Activated T-helper 1 cell treated with anti-CD3 and anti-CD28 coated beads, Interleukin-12 subunit alpha, Interleukin-12 subunit beta, Interleukin-2, Interleukin-4 antibody, amounts not matched to agents 30 ng/mL and 10 ng/mL and 1 ng/mL, durations not matched to agents 14 hours and 24 hours and 36 hours (primary cell): ENCODE measurements at regions not wholly inside any gene's neighbourhood (a gene's known extent, or its start where the extent isn't known, plus 50 kb on each side); places are given as distances from the start of the nearest gene placed in this dataset.

Source experiments
- DNase-seq: peaks from one replicate; pipeline ENCODE4 v3.0.0; 2021; ENCODE audit warnings: low spot score
- H3K27ac Mint-ChIP-seq: one replicate; pipeline ENCODE4 v1.8.0; 2021; ENCODE audit warnings: mild to moderate bottlenecking, mixed read lengths
- H3K27me3 Mint-ChIP-seq: one replicate; pipeline ENCODE4 v1.8.0; 2022; ENCODE audit warnings: mild to moderate bottlenecking, moderate library complexity, mixed read lengths; ENCODE audit not compliant: insufficient read depth
- H3K36me3 Mint-ChIP-seq: one replicate; pipeline ENCODE4 v1.8.0; 2021; ENCODE audit warnings: low read depth, mixed read lengths
- H3K4me1 Mint-ChIP-seq: one replicate; pipeline ENCODE4 v1.8.0; 2021; ENCODE audit warnings: low read depth, mixed read lengths
- H3K4me3 Mint-ChIP-seq: one replicate; pipeline ENCODE4 v1.8.0; 2021; ENCODE audit warnings: mild to moderate bottlenecking, moderate library complexity, mixed read lengths
- H3K9me3 Mint-ChIP-seq: one replicate; pipeline ENCODE4 v1.8.0; 2021; ENCODE audit warnings: mixed read lengths
- intact Hi-C: fragments of 100-400 bp; cut with micrococcal nuclease; formaldehyde crosslinking; loops from one replicate; pipeline ENCODE4 v1.15.1; 2024

DNA sequence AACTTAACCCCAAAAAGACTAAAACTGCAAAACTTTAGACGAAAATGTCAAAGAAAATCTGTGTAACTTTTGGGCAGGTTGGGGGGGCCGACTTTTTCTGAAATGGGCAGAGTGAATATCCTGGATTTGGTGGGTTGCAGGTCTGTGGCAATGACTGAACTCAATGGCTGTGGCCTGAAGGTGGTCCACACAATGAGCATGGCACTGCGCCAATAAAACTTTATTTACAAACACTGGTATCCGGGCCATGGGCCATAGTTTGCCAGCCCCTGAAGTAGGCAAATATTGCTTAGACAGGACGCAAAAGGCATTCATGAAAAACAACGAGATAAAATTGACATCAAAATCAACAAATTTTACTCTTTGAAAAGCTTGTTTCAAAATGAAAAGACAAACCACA, 66.2 kb downstream of the RTP5 start:
- peaks cover 2% of the 10 kb centered on the region for H3K27me3 Mint-ChIP-seq
- H3K36me3 Mint-ChIP-seq = no peaks in the 10 kb centered on the region
- no peak overlapping the region for H3K27ac Mint-ChIP-seq
- no peak overlapping the region for H3K4me3 Mint-ChIP-seq
- no peak for DNase-seq
- H3K4me1 Mint-ChIP-seq = peaks cover 5% of the 10 kb centered on the region
- no peaks in the 10 kb centered on the region for H3K9me3 Mint-ChIP-seq
- intact Hi-C loops = no loop called here

DNA sequence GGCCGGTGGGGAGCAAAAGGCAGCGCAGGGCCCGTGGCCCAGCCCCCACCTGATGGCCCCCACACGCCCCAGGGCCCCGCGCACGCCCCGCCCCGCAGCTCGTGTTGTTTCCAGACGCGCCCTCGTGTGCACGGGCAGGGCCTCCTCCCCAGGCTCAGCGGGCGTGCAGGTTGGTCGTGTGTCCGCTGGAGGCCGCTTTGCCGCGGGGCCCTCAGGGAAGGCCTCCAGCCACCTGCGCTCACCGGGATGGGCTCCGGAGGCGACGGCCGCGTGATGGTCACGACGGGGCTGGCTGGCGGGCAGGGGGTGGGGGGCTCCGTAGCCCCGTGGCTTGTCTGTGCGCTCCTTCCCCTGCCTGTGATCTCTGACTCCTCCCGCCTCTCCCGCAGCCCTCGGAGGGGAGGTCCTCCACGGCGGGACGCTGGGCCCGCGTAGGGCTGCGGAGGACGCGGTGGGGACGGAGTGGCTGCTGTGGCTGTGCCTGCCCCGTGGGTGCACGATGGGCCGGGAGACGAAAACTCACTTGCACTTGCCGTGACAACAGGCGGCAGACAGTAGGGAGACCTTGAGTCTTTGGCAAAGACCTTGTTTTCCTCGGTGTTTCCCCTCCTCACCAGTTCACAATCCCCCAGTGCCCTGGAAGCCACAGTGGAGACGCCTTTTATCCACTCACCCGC, 67.1 kb downstream of the RTP5 start:
- Mint-ChIP-seq H3K4me1 (peaks cover 5% of the 10 kb centered on the region), H3K27me3 (peaks cover 2% of the 10 kb centered on the region), H3K27ac (no peak overlapping the region), H3K36me3 (no peaks in the 10 kb centered on the region), H3K9me3 (no peaks in the 10 kb centered on the region), H3K4me3 (no peak overlapping the region)
- no peak for DNase-seq
- intact Hi-C loops = no loop called here

DNA sequence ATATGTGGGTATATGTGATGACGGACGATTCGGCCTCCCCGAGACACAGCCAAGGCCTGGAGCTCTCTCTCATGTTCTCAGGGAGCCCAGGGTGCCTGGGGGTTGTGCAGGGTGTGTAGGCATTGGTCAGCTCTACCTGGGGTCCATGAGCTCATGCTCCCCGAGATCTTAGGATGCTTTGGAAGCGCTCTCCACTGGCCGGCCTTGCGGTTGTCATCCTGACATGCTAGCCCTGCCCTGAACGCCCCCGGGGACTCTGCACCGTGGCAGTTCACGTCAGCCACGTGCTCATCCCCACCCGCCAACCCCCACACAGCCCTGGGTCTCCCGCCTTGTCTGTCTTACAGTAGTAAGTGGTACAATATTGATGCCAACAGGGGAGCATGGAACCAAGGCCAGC, 67.8 kb downstream of the RTP5 start:
- intact Hi-C loops = no loop called here
- Mint-ChIP-seq H3K9me3 (no peaks in the 10 kb centered on the region), H3K36me3 (no peaks in the 10 kb centered on the region)

DNA sequence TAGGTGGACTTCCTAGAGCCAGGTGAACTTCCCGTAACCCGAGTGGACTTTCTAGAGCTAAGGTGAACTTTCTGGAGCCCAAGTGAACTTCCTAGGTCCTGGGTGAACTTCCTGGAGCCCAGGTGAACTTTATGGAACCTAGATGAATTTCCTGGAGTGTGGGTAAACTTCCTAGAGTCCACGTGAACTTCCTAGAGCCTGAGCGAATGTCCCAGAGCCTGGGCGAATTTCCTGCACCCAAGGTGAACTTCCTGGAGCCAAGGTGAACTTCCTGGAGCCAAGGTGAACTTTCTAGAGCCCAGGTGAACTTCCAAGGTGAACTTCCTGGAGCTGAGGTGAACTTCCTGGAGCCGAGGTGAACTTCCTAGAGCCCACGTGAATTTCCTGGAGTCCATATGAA, 70.0 kb downstream of the RTP5 start:
- H3K27me3 Mint-ChIP-seq = peaks cover 2% of the 10 kb centered on the region
- intact Hi-C loops = no loop called here
- no peak overlapping the region for H3K27ac Mint-ChIP-seq
- no peaks in the 10 kb centered on the region for H3K36me3 Mint-ChIP-seq
- no peak overlapping the region for H3K4me3 Mint-ChIP-seq
- DNase-seq = no peak
- no peaks in the 10 kb centered on the region for H3K4me1 Mint-ChIP-seq
- H3K9me3 Mint-ChIP-seq = no peaks in the 10 kb centered on the region

More for the DNA sequence above, 67.8 kb downstream of the RTP5 start:
- Mint-ChIP-seq H3K27me3 (peaks cover 2% of the 10 kb centered on the region), H3K27ac (no peak overlapping the region), H3K4me3 (no peak overlapping the region), H3K4me1 (peaks cover 5% of the 10 kb centered on the region)
- DNase-seq = no peak

DNA sequence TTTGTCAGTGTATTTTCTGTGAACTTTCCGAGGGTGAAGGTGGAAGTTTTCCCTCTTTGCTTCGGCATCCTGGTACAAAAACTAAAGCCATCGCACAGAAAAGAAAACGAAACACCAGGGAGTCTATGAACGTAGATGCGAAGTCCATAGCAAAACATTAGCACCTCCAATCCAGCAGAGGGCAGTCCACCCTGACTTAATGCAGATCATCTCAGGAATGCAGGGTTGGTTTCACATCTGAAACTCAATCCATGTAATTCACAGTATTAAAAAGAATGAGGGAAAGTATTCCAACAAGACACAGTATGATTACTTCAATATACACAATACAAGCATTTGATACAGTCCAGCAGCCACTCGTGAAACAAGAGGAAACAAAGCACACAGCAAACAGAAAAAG, 70.8 kb downstream of the RTP5 start:
- intact Hi-C loops = no loop called here
- DNase-seq = no peak
- no peak overlapping the region for H3K27ac Mint-ChIP-seq
- H3K36me3 Mint-ChIP-seq = no peaks in the 10 kb centered on the region
- H3K9me3 Mint-ChIP-seq = no peaks in the 10 kb centered on the region
- peaks cover 2% of the 10 kb centered on the region for H3K27me3 Mint-ChIP-seq
- no peaks in the 10 kb centered on the region for H3K4me1 Mint-ChIP-seq
- H3K4me3 Mint-ChIP-seq = no peak overlapping the region

DNA sequence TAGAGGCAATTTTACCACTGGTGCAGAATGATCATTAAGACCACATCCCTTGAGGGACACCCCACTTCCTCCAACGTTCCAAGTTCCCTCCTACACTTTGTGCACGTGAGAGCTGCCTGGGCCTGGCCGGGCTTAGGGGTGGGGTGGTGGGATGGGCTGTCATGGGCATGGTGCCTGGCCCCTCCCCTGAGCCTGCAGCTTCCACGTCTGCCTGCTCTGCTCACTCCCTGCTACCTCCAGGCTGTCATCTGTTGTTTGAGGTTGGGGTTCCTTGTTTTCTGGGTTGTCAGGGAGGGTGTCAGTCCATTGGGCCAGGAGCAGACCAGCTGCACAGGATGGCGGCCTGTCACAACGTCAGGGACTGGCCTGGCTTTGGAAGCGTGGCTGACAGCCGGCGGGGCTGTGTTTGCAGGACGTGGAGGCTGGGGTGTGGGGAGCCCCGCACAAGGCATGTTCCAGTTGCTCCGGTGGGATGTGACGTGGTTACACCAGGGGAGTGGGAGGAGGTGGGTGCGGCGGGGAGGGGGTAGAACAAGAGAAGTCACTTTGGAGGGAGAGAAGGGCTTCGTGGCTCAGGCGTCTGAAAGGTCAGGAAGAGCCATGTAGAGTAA, 72.3 kb downstream of the RTP5 start:
- DNase-seq = no peak
- intact Hi-C loops = no loop called here
- no peaks in the 10 kb centered on the region for H3K27me3 Mint-ChIP-seq
- no peaks in the 10 kb centered on the region for H3K9me3 Mint-ChIP-seq
- H3K27ac Mint-ChIP-seq = no peak overlapping the region
- no peaks in the 10 kb centered on the region for H3K36me3 Mint-ChIP-seq
- no peak overlapping the region for H3K4me3 Mint-ChIP-seq
- H3K4me1 Mint-ChIP-seq = no peaks in the 10 kb centered on the region

DNA sequence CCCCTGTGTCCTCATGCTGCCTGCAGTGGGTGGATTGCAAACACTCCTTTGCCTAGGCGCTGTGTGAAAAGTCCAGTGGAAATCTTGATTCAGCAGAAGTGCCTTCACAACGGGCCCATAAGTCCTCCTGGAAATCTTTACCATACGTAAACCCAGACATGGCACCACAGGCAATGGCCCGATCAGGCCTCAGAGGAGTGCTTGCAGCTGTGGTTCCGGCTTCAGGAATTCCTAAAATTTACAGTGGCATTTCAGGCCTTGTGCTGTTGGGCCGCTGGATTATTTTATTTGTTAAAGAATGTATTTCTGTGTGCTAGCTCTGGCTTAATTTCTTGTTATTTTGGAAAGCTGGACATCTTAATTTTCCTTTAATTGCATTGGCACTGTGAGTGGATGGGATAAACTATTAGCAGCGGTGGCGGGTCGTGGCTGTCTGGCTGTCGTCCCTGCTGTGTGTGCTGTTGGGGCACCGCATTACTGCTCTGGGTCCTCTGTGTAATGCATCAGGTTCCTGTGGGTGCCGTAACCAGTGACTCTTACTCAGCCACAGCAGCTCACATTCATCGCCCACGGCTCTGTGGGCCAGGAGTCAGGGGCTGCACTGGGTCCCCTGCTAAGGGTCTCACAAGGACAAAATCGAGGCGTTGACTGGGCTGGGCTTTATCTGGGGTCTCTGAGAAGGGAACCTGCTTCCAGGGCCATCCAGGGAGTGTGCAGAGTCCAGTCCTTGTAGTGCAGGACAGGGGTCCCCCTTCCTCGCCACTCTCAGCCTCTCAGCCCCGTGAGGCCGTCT, 73.1 kb downstream of the RTP5 start:
- no peak overlapping the region for H3K4me3 Mint-ChIP-seq
- H3K4me1 Mint-ChIP-seq = no peaks in the 10 kb centered on the region
- H3K36me3 Mint-ChIP-seq = no peaks in the 10 kb centered on the region
- DNase-seq = no peak
- intact Hi-C loops = no loop called here
- H3K9me3 Mint-ChIP-seq = no peaks in the 10 kb centered on the region
- H3K27me3 Mint-ChIP-seq = no peaks in the 10 kb centered on the region
- H3K27ac Mint-ChIP-seq = no peak overlapping the region

DNA sequence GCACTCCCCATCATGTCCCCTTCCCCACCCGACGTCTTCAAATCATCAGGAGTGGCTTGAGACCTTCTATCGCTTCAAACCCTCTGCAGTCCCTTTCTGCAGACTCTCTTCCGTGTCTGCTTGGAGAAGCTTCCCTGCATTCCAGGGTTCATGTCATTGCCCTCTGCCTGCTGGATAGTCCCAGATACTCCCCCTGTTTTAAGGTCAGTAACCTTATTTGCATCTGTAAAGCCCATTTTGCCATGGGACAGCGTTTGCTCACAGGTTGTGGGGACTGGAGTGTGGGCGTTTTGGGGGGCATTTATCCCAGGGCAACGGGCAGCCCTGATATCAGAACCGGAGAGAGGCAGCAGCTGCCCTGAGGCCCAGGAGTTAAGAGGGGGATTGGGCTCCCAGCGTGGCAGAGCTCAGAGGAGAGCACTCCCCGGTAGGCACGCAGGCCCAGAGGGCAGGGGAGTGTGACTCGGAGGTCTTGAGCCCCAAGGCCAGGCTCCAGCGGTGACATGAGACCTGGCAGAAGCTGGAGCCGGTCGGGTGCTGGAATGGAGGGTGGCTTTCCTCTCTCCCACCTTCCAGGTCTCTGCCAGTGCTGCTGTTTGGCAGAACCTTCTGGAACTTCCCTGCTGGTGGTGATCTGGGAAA, 73.8 kb downstream of the RTP5 start:
- Mint-ChIP-seq H3K36me3 (no peaks in the 10 kb centered on the region), H3K27me3 (no peaks in the 10 kb centered on the region), H3K4me3 (no peak overlapping the region), H3K27ac (no peak overlapping the region), H3K4me1 (no peaks in the 10 kb centered on the region), H3K9me3 (no peaks in the 10 kb centered on the region)
- intact Hi-C loops = no loop called here
- no peak for DNase-seq

DNA sequence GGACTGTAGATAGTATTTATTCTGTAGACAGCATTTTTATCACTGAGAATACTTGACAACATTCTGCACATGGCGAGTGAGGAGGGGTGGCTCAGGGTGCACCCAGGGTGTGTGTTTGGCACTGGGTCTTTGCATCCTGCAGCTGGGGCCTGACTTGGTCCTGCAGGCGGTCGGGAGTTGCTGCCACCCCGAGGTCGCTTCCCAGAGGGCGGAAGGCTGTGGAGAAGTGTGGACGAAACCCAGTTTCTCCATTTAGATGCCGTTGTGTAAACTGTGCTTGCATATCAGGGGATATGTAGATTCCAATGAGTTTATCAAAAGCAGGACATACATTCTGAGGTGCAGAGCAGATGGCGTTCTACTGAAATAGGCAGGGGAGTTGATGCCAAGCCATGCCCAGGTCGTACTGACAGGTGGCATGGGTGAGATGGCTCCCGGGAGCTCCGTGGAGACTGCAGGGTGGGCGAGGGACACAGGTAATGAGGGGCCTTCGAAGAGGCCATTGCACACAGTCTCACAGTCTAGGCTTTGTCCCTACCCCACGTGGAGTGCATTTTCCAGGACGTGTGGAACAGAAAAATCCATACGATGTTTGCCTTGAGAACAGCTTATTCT, 74.5 kb downstream of the RTP5 start:
- Mint-ChIP-seq H3K4me1 (no peaks in the 10 kb centered on the region), H3K9me3 (no peaks in the 10 kb centered on the region), H3K27me3 (no peaks in the 10 kb centered on the region), H3K36me3 (no peaks in the 10 kb centered on the region), H3K4me3 (no peak overlapping the region), H3K27ac (no peak overlapping the region)
- no peak for DNase-seq
- intact Hi-C loops = no loop called here

DNA sequence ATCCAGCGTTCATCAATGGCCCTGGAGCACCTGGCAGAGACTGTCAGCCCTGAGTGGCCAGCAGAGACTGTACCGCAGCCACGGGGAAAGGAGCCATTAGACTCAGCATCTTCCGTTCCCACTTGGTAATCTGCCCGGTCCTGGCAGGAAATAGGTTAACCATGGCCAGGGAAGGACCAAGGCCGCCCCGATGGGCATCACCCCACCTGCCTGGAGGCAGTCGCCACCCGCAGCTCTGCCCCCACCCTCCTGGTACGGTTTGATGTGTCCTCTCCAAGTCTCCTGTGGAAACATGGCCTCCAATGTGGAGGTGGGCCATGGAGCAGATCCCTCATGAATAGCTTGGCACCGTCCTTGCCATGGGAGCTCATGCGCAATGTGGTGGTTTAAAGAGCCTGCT, 75.3 kb downstream of the RTP5 start:
- H3K4me3 Mint-ChIP-seq = no peak overlapping the region
- H3K9me3 Mint-ChIP-seq = no peaks in the 10 kb centered on the region
- intact Hi-C loops = no loop called here
- H3K27me3 Mint-ChIP-seq = no peaks in the 10 kb centered on the region
- no peaks in the 10 kb centered on the region for H3K4me1 Mint-ChIP-seq
- no peak overlapping the region for H3K27ac Mint-ChIP-seq
- no peak for DNase-seq
- no peaks in the 10 kb centered on the region for H3K36me3 Mint-ChIP-seq

DNA sequence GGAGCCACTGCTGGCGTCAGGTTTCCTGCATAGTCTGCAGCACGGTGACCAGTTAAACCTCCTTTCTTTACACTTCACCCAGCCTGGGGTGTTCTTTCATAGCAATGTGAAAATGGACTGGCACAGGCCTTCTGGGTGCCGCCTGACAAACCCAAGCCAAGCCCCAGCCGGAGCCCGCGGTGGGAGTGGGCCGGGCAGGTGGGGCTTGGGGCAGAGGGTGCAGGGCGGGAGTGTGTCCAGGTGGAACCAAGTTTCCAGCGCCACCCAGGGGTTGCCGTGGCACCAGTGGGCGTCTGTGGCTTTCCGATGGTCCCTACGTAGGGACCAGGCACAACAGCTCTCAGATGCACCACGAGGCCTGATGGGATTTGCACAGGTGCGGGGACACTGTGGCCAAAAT, 75.8 kb downstream of the RTP5 start:
- Mint-ChIP-seq H3K4me1 (no peaks in the 10 kb centered on the region), H3K9me3 (no peaks in the 10 kb centered on the region), H3K27ac (peak overlapping the region; percentile 71), H3K4me3 (no peak overlapping the region), H3K27me3 (no peaks in the 10 kb centered on the region), H3K36me3 (no peaks in the 10 kb centered on the region)
- intact Hi-C loops = no loop called here
- DNase-seq = no peak

DNA sequence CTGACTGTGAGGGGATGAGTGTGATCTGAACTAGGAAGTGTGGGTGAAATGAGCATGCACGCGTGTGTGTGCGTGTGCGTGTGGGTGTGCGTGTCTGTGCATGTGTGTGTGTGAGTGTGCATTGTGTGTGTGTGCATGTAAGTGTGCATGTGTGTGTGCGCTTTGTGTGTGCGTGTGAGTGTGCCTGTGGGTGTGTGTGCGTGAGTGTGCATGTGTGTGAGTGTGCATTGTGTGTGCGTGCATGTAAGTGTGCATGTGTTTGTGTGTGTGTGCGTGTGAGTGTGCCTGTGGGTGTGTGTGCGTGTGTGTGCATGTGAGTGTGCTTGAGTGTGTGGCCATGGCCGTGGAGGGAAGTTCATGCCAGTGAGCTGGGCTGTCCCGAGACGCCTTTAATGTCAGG, 76.3 kb downstream of the RTP5 start:
- no peaks in the 10 kb centered on the region for H3K4me1 Mint-ChIP-seq
- H3K27ac Mint-ChIP-seq = no peak overlapping the region
- no peak overlapping the region for H3K4me3 Mint-ChIP-seq
- no peaks in the 10 kb centered on the region for H3K9me3 Mint-ChIP-seq
- H3K36me3 Mint-ChIP-seq = no peaks in the 10 kb centered on the region
- intact Hi-C loops = no loop called here
- DNase-seq = no peak
- no peaks in the 10 kb centered on the region for H3K27me3 Mint-ChIP-seq
